Erythroblast (primary cell): ENCODE measurements at regions not wholly inside any gene's neighbourhood (a gene's known extent, or its start where the extent isn't known, plus 50 kb on each side); places are given as distances from the start of the nearest gene placed in this dataset.

Source experiments
- GATA1 ChIP-seq: IDR thresholded peaks from 2 replicates; pipeline ENCODE4 v1.6.1; 2011; ENCODE audit warnings: low read depth, mild to moderate bottlenecking, control low read depth, low read length, moderate library complexity
- POLR2A ChIP-seq: IDR thresholded peaks from 2 replicates; pipeline ENCODE4 v1.6.1; 2011; ENCODE audit warnings: mild to moderate bottlenecking, low read length

DNA sequence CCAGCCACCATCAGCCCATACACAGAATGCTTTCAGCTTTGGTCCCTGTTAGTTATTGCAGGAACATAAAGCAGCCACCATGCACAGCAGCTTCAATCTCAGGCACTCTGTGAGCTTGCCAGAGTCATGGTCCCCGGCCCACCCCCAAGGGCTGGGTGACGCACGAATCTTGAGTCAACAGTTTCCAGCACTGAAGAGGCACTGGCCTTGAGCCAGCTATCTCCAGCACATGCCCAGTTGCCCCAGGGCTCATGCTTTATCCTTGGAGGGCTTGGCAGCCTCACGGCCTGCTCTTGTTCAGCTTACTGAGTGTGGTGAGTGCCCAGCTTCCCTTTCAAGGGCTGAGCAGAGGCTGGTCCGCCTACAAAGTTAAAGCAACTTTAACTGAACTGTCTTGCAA is 200.7 kb upstream of the RAB4A start:
- TF ChIP-seq POLR2A (no peak), GATA1 (no peak)
